Calu3 (cell line): ENCODE measurements at regions not wholly inside any gene's neighbourhood (a gene's known extent, or its start where the extent isn't known, plus 50 kb on each side); places are given as distances from the start of the nearest gene placed in this dataset.

Source experiments
- BruUV-seq: library from RNA; stranded (reverse); fragments of 400-500 nt; replicated peaks from 2 replicates; lab custom pipeline; 2021; lab: Mats Ljungman, UMichigan
- CTCF ChIA-PET: fragments of 300-600 bp; sonication (Branson Sonifier 250); formaldehyde crosslinking; loops from one replicate; lab custom pipeline; 2022; ENCODE audit warnings: antibody characterized with exemption; lab: Charles Lee
- DNase-seq: peaks from one replicate; pipeline ENCODE4 v3.0.0; 2022
- H3K27ac Mint-ChIP-seq: one replicate; pipeline ENCODE4 v1.8.0; 2022; ENCODE audit warnings: mixed read lengths; ENCODE audit not compliant: unreplicated experiment
- H3K27me3 Mint-ChIP-seq: one replicate; pipeline ENCODE4 v1.8.0; 2022; ENCODE audit warnings: mixed read lengths; ENCODE audit not compliant: unreplicated experiment
- H3K36me3 Mint-ChIP-seq: one replicate; pipeline ENCODE4 v1.8.0; 2022; ENCODE audit warnings: mild to moderate bottlenecking, moderate library complexity, mixed read lengths; ENCODE audit not compliant: insufficient read depth, unreplicated experiment
- H3K4me1 Mint-ChIP-seq: one replicate; pipeline ENCODE4 v1.8.0; 2022; ENCODE audit warnings: mild to moderate bottlenecking, low read depth, mixed read lengths; ENCODE audit not compliant: unreplicated experiment
- H3K4me3 Mint-ChIP-seq: one replicate; pipeline ENCODE4 v1.8.0; 2022; ENCODE audit warnings: mild to moderate bottlenecking, low read depth, moderate library complexity, mixed read lengths; ENCODE audit not compliant: unreplicated experiment
- H3K9me3 Mint-ChIP-seq: one replicate; pipeline ENCODE4 v1.8.0; 2022; ENCODE audit warnings: low read depth, mixed read lengths; ENCODE audit not compliant: unreplicated experiment
- CTCF ChIP-seq: fragments of 200-600 bp; IDR thresholded peaks from one replicate; pipeline ENCODE4 v1.8.0; 2022; ENCODE audit warnings: antibody characterized with exemption; ENCODE audit not compliant: unreplicated experiment
- intact Hi-C: fragments of 100-400 bp; cut with micrococcal nuclease; formaldehyde crosslinking; loops from one replicate; pipeline ENCODE4 v1.10.0; 2022; ENCODE audit not compliant: unreplicated experiment

GRCh38 chr4:38360201-38360600 is 303.8 kb upstream of the KLF3 start:
- intact Hi-C loops, result no loop called here
- TF ChIP-seq CTCF, result no peak
- no peaks in the 10 kb centered on the region for H3K36me3 Mint-ChIP-seq

GRCh38 chr4:38364383-38364963 is 299.5 kb upstream of the KLF3 start:
- intact Hi-C loops, result no loop called here
- no TSS peak for BruUV-seq
- Mint-ChIP-seq H3K27ac (no peak overlapping the region), H3K27me3 (no peaks in the 10 kb centered on the region), H3K9me3 (no peaks in the 10 kb centered on the region), H3K4me3 (no peak overlapping the region), H3K36me3 (no peaks in the 10 kb centered on the region), H3K4me1 (peaks cover 13% of the 10 kb centered on the region)
- no peak for DNase-seq
- no peak for TF ChIP-seq CTCF
- CTCF ChIA-PET, result no interaction called here

More at GRCh38 chr4:38360201-38360600, 303.8 kb upstream of the KLF3 start:
- CTCF ChIA-PET, result no interaction called here
- DNase-seq, result no peak
- H3K27ac Mint-ChIP-seq, result no peak overlapping the region
- no TSS peak for BruUV-seq
- no peaks in the 10 kb centered on the region for H3K27me3 Mint-ChIP-seq
- H3K4me3 Mint-ChIP-seq, result no peak overlapping the region
- peaks cover 8% of the 10 kb centered on the region for H3K4me1 Mint-ChIP-seq
- no peaks in the 10 kb centered on the region for H3K9me3 Mint-ChIP-seq

GRCh38 chr4:38365261-38365660 is 298.7 kb upstream of the KLF3 start:
- CTCF ChIA-PET, result no interaction called here
- Mint-ChIP-seq H3K27ac (no peak overlapping the region), H3K36me3 (no peaks in the 10 kb centered on the region), H3K9me3 (no peaks in the 10 kb centered on the region), H3K4me3 (no peak overlapping the region), H3K27me3 (no peaks in the 10 kb centered on the region), H3K4me1 (peaks cover 13% of the 10 kb centered on the region)
- no peak for DNase-seq
- no peak for TF ChIP-seq CTCF
- intact Hi-C loops, result no loop called here
- no TSS peak for BruUV-seq

- H3K4me3 Mint-ChIP-seq, result no peak overlapping the region
- intact Hi-C loops, result no loop called here
- peaks cover 13% of the 10 kb centered on the region for H3K4me1 Mint-ChIP-seq
- no peak overlapping the region for H3K27ac Mint-ChIP-seq
- DNase-seq, result no peak
- CTCF ChIA-PET, result no interaction called here
- BruUV-seq, result no TSS peak
- TF ChIP-seq CTCF, result no peak
- no peaks in the 10 kb centered on the region for H3K27me3 Mint-ChIP-seq
- no peaks in the 10 kb centered on the region for H3K9me3 Mint-ChIP-seq
- H3K36me3 Mint-ChIP-seq, result no peaks in the 10 kb centered on the region
Observed at GRCh38 chr4:38365748-38366310, 298.2 kb upstream of the KLF3 start.
